ENCODE measurements at regions not wholly inside any gene's neighbourhood (a gene's known extent, or its start where the extent isn't known, plus 50 kb on each side); places are given as distances from the start of the nearest gene placed in this dataset.
"Not testable (repeated sequence)": the region's sequence is repeated elsewhere in the genome, so short reads cannot be mapped to it uniquely, and the experiment has no call there.

DNA sequence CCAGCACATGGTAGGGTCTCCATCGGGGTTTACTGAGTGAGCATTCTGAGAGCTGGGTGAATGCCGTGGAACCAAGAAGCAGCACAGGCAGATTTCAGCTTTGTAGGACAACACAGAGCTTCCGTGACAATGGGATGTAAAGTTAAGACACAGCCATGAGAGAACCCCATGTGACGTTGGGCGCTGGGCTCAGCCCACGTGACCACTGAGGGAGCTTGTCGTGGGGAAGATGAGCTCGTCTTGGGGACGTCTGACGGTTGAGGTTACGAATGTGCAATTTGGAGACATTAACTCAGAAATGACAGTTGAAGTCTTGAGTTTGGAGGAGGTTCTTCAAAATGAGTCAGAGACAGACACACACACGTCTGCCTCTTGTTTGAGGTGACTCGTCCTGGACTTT is 51.5 kb upstream of the MUC20 start:
- DNase-seq = not testable (repeated sequence)

DNA sequence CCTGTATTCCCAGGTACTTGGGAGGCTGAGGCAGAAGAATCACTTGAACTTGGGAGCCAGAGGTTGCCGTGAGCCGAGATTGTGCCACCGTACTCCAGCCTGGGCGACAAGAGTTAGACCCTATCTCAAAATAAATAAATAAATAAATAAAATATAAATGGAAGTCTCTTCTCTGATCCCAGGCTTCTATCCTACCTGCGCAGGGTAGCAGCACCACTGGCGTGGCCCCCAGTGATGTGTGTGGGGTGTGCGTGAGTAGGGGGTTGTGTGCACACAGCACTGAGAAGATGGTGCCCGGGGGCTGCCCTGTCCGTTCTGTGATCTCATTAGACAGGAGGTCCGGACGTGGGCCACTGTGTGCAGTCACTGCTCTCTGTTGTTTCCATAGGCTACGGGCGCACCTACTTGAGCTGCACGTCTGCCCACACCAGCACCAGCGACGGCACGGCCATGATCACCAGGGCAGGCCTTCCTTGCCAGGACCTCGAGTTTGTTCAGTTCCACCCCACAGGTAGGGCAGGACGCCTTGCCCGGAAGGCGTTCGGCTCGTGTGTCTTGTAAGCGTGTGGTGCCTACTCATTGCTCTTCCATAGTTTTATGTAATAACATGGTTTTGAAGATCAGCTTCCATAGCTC is 52.5 kb upstream of the MUC20 start:
- not testable (repeated sequence) for DNase-seq

DNA sequence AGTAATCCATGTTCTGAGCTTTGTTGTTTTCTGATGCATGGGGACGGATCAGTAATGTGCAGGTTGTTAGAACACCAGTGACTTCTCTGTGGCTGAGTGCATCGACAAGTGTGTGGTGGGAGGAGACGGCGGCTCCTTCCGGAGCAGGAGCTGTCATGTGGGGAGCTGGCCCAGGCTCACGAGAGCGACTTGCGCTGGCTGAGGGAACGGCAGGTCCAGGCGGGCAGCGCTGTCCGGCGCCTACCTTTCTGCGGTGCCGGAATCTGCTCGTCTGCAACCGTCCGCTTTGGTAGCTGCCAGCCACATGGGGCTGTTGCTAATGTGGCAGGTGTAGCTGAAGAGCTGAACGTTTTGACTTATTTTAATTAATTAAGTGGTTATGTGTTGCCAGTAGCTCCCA is 55.5 kb upstream of the MUC20 start:
- not testable (repeated sequence) for DNase-seq

DNA sequence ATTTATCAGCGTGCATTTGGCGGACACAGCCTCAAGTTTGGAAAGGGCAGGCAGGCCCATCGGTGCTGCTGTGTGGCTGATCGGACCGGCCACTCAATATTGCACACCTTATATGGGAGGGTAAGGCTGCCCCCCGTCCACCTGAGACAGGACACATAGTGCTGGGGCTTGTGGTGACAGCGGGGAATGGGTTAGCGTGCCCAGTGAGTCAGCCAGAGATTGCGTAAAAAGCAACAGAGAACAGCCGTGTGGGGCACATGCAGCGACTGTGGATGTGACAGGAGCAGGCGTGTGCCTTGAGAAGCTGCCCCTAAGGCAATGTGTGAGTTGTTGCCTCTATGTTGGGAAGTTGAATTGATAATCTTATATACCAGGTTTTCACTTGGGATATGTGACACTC is 56.6 kb upstream of the MUC20 start:
- not testable (repeated sequence) for DNase-seq

DNA sequence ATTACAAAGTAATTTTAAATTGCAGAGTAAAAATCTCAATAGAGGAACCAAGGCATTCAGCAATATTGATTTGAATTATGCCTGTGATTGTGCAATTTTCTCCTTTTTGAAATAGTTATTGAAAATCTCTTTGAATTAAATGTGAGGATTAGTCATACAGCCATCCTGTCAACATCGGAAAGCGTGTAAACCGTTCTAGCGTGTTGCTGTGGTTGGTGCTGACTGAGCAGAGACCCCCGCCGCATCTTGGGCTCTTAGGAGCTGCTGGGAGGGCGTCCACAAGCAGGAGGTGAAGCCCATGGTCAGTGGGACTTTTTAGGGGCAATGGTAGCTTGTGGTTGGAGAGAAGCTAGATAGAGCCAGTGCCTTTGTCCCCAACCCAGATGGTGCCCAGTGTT is 61.6 kb upstream of the MUC20 start:
- DNase-seq = not testable (repeated sequence)

DNA sequence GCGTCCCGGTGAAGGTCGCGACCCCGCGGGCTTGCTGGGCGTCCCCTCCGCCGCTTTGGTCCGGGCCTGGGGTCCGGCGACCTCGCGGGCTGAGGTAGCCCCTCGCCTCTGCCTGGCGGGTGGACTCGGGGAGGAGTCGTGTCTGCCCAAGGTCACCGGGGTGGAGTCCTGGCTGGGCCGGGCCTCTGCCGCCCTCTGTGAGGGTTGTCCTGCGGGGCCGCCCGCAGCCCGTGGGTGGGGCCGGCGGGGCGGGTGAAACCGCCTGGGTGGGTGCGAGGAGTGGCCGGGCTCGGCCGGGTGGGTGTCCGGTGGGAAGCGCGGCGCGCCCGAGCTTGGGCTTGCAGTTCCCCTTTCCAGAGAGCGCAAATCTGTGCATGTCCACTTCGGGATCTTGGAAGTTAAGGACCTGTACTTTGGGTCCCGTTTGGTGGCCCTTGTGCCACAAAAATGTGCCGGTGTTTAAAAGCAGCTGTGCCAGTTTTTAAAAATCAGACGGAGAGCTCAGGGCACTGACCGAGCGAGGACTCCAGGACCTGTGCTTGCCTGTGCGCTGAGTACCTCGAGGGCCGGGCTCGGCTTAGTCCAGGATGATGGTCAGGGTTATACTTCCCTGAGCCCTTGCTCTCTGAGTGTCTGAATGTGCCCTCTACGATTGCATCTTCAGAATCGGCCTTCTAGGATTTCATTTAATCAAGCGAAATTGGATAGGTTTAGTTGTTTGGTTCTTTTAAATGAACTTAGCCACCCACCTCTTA is 62.2 kb upstream of the MUC20 start:
- not testable (repeated sequence) for DNase-seq

DNA sequence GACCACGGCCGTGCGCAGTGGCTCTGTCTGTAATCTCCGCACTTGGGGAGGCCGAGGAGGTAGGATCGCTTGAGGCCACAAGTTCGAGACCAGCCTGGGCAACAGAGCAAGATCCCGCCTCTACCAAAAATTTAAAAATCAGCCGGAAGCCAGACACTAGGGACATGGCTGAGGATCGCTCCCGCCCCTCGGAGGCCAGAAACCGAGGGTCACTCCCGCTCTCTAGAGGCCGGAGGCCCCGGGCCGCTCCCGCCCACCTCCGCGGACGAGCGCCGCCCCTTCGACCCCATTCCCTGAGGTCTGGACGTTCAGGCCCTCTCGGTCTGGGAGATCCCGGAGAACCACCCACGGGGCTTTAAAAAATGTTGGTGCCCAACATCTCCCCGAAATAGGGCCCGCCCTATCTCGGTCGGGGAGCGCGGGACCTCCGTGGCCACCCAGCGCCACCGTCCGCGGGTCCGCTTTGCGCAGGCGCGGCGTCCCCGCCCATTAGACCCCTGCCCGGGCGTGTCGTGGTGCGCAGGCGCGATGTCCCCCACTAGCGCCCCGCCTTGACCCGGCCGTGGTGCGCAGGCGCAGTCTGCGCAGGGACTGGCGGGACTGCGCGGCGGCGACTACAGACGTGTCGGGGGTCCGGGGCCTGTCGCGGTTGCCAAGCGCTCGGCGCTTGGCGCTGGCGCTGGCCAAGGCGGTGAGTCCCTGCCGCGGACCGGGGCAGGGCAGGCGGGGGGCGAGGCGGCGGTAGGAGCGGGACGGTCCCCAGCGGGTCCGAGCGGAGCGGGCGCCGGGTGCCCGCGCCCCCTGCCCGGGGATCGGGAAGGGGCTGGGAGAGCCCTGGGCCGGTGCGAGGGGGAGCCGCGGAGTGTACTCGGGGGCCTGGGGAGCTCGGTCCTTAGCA is 63.1 kb upstream of the MUC20 start:
- peak; percentile 81 for DNase-seq

DNA sequence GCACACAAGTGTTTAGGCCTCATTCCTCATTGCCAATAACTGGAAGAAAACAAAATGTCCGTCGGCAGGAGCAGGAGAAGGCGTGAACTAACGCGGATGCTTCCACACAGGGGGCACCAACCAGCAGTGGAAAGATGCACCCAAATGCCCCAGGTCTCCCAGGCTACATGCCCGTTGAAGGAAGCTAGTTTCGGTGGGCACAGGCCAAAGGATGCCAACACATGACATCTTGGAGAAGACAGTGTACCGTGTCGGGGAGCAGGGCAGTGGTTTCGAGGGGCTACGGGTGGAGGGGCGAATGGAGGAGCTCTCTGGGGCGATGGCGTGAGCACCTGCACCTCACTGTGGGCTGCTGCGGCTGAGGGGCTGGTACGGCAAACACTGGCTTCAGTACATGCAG is 64.7 kb upstream of the MUC20 start:
- DNase-seq = not testable (repeated sequence)

DNA sequence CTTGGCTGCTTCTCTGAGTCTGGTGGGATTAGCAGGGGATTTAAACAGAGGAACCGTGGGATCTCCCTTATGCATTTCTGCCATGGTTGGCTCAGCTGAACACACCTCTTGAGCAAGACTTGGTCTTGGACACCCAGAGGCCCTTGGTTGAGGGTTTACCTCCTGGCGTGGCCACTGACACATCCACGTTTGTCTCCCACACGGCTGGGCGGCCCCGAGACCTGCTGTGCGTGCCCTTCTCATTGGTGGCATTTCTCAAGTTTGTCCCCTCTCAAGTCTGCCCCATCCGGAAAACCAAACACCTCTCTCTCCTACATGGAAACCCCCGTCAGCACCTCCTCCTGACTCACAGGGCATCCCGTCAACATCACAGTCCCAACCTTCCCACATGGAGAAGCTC is 66.0 kb upstream of the MUC20 start:
- DNase-seq = not testable (repeated sequence)

DNA sequence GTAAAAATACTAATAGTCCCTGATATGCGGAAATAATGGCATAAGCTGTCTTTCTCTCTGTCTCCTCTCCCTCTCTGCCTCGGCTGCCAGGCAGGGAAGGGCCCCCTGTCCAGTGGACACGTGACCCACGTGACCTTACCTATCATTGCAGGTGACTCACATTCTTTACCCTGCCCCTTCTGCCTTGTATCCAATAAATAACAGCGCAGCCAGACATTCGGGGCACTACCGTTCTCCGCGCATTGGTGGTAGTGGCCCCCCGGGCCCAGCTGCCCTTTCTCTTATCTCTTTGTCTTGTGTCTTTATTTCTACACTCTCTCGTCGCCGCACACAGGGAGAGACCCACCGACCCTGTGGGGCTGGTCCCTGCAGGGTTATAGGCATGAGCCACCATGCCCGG is 66.6 kb upstream of the MUC20 start:
- not testable (repeated sequence) for DNase-seq

DNA sequence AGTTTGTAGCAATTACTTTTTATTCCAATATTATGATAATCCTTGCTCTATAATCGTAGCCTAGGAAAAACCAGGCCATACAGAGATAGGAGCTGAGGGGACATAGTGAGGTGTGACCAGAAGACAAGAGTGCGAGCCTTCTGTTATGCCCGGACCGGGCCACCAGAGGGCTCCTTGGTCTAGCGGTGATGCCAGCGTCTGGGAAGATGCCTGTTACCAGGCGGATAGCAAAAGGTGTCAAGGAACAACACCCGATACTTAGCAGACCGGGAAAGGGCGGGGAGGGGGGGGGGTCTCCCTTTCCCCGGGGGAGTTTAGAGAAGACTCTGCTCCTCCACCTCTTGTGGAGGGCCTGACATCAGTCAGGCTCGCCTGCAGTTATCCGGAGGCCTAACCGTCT is 67.1 kb upstream of the MUC20 start:
- DNase-seq = not testable (repeated sequence)

DNA sequence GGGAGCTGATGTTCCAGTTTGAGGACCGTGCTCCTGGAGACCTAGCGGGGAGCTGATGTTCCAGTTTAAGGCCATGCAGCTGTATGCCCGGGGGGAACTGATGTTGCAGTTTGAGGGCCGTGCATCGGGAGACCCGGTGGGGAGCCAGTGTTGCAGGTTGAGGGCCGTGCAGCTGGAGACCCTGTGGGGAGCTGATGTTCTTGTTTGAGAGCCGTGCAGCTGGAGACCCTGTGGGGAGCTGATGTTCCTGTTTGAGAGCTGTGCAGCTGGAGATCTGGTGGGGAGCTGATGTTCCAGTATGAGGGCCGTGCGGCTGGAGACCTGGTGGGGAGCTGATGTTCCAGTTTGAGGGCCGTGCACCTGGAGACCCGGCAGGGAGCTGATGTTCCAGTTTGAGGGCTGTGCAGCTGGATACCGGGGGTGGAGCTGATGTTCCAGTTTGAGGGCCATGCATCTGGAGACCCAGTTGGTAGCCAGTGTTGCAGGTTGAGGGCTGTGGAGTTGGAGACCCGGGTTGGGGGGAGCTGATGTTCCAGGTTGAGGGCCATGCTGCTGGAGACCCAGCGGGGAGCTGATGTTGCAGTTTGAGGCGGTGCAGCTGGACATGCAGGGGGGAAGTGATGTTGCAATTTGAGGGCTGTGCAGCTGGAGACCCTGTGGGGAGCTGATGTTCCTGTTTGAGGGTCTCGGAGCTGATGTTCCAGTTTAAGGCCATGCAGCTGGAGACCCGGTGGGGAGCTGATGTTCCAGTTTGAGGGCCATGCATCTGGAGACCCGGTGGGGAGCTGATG is 64.4 kb upstream of the APOD start:
- DNase-seq = not testable (repeated sequence)

DNA sequence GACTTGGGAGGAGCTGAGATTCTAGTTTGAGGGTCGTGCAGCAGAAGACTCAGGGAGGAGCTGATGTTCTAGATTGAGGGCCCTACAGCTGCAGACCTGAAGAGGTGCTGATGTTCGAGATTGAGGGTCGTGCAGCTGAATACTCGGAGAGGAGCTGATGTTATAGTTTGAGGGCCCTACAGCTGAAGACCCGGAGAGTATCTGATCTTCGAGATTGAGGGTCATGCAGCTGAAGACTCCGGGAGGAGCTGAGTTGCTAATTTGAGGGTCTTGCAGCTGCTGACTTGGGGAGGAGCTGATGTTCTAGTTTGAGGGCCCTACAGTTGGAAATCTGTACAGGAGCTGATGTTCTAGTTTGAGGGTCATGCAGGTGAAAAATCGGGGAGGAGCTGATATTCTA is 62.1 kb upstream of the APOD start:
- DNase-seq = not testable (repeated sequence)

DNA sequence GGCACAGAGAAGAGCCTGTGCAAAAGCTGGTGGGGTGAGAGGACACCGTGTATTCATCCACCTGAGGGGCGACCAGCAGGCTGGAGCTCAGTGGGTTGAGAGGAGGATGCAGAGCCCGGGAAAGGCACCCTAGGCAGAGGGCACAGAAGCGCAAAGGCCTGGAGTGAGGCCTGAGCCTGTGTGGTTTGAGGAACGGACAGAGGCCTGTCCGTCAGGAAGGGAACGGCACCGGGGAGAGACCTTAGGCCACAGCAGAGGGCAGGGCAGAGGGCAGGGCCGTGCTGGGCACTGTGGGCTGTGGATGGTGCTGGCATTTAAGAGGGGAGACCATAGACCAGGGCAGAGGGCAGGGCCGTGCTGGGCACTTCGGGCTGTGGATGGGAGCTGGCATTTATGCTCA is 59.5 kb upstream of the APOD start:
- not testable (repeated sequence) for DNase-seq

DNA sequence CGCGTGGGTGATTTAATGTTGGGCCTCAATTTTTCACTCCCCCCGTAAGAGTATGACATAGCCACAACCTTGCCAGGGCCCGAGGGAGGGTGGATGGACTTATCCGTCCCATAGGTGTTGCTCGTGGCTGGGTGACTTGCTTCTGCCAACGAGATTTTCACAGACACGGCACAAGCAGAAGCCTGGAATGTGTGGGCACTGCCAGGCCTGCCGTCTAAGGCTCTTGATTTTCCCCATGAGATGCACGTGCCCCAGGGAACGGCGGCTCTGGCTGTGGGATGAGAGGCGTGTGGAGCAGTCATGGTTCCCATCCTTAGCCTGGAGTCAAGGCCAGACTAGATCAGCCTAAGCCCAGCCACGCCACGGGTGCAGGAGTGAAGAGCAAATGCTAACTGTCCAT is 58.6 kb upstream of the APOD start:
- not testable (repeated sequence) for DNase-seq

DNA sequence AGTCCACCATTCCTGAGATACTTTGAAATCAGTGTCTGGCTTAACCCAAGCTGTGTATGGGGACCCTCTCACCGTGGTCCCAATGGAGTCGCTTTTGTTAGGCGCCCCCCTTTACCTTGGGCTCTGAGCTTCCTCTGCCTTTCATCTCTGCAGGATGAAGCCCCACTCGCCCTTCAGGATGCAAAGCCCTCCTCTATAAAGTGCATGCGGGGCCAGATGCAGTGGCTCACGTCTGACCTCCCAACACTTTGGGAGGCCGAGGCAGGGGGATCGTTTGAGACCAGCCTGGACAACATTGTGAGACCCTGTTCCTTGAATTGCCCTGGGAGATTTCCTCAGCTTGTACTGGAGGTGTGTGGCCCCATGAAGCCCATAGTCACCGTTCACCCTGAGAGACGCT is 54.7 kb upstream of the APOD start:
- not testable (repeated sequence) for DNase-seq

DNA sequence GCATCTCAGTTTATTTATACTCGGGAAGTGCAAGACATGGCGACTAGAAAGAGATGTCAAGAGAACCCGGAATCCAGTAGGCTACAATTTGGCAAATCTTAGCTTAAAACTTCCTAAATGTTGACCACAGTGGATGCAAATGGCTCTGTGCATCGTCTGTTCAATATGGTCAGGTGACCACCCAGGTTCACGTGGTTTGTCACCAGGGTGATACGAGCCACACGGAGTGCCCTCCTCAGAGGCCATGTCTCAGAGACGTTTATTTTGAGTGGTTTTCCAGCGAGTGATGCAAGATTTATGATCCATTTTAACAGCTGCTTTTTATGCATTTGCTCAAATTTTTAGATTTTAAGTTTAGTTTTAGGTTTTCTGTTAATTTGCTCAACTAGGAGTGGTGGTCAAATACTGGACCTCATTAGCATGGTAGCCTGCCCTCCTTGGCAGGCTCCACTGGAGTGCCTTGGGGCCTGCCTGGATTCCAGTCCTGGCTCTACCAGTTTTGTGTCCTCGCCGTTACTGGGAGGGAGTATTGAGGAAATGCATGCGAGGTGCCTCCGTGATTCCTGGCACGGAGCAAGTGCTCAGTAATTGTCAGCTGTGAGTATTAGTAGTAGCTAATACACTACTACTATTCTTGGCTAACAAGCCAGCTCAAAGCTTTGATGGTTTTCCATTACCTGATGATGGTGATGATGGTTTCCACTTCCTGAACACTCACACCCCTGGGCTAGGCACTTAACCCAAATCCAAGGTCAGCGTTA is 53.9 kb upstream of the APOD start:
- DNase-seq = not testable (repeated sequence)

DNA sequence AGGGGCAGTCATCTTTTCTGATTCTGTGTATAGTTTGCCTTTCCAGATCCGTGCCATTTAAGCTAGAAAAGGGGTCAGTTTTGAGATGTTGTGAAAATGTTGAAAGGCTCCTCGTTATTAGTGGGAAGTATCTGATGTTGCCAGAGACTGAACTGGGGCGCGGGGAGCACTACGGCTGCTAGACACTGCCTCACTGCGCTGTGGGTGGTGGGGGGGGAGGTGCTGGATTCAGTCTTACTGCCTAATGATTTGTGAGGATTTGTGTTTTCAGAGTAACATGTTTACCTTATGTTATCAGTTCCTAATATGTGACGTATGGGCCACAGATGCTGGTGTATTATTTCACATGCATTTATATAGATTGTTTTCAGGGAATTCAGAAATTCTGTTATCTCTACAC is 53.3 kb upstream of the APOD start:
- DNase-seq = not testable (repeated sequence)

DNA sequence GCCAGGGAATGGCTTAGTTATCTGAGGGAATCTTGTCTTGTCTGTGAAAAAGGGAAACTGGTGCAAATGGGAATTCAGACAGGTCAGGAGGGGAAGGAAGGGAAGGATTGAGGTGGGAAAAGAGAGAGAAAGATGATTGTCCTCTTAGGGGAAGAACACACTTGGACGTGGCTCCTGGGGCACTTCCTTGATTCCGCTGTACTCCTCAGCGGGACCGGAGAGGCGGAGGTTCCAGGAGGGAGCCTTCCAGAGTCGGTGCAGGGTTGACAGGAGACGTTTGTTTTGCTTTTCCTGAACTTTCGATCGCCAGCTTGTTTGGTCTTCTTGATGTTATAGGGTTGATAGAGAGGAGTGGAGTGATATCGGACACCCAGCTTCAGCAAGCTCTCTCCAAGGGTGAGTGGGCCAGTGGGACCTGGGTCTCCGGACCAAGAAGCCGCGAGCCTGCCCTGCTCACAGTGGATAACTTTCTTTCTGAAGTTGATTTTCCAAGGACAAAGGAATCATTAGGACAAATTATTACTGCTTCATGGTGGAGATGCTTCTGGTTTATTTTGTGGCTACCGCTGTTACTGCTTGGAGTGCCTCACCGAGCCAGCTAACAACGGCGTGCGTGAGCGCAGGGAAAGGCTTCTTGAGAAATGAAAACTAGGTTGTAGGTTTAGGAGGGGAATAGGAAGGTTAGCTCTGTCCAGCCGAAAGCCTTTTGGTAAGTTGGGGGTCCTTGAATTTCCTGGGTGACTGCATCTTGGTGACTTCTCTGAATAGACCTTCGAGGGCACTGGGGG is 52.4 kb upstream of the APOD start:
- DNase-seq = not testable (repeated sequence)

DNA sequence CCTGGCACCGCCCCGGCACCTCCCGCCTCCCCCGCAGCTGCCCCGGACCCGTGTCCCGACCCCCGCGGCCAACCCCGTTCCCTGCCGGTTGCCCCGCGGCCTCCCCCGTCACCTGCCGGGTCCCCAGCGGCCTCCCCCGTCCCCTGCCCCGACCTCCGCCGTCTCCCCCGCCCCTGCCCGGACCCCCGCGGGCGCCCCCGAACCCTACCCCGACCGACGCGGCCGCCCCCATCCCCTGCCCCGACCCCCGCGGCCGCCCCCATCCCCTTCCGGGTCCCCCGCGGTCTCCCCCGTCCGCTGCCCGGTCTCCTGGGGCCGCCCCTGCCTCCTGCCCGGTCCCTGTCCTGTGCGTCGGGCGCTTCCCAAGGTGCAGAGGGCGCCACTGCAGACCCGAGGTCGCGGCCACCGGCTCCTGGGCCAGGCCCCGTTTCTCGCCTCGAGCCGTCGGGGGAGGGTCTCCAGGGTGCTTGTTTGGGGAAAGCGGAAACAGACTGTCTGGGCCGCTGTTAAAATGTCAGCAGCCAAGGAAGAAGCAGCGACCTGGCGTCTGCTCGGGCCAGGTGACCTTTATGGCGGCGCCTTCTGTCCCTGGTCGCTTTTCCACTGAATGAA is 51.6 kb upstream of the APOD start:
- DNase-seq = not testable (repeated sequence)

Measured in left hindlimb (tissue), 1 donor.